ENCODE measurements at regions not wholly inside any gene's neighbourhood (a gene's known extent, or its start where the extent isn't known, plus 50 kb on each side); places are given as distances from the start of the nearest gene placed in this dataset.

- intact Hi-C loops (cut with DNase I) = no loop called here
- H3K27ac ChIP-seq = no peak overlapping the region
- WGBS, 2 donors = 76 to 87% methylated on average over 5 of the region's 5 CpGs
- no peaks in the 10 kb centered on the region for H3K4me1 ChIP-seq
- ATAC-seq (no peak), FAIRE-seq (no peak), DNase-seq (no peak)
- TF ChIP-seq CTCF (IDR thresholded peaks at IDR 0.05) = no peak
- H3K9me3 ChIP-seq = no peaks in the 10 kb centered on the region
- no peak overlapping the region for H3K4me3 ChIP-seq
- H3K36me3 ChIP-seq = no peaks in the 10 kb centered on the region
- no peaks in the 10 kb centered on the region for H3K27me3 ChIP-seq
Observed at GRCh38 chr2:223433461-223433860, 168.7 kb downstream of the SCG2 start.

- WGBS, 2 donors = 67 to 71% methylated on average over 4 of the region's 4 CpGs
- intact Hi-C loops (cut with DNase I) = no loop called here
Observed at GRCh38 chr2:223437788-223438187, 164.4 kb downstream of the SCG2 start.

GRCh38 chr2:223439184-223439583 lies 163.0 kb downstream of the SCG2 start:
- no peaks in the 10 kb centered on the region for H3K27me3 ChIP-seq
- DNase-seq (no peak), FAIRE-seq (no peak), ATAC-seq (no peak)
- 55 to 57% methylated on average over 1 of the region's 1 CpG for WGBS, 2 donors
- no peaks in the 10 kb centered on the region for H3K4me1 ChIP-seq
- no peak overlapping the region for H3K27ac ChIP-seq
- H3K36me3 ChIP-seq = no peaks in the 10 kb centered on the region
- no peak overlapping the region for H3K4me3 ChIP-seq
- intact Hi-C loops (cut with DNase I) = no loop called here
- no peak for TF ChIP-seq CTCF (IDR thresholded peaks at IDR 0.05)
- H3K9me3 ChIP-seq = no peaks in the 10 kb centered on the region

More at GRCh38 chr2:223437788-223438187, 164.4 kb downstream of the SCG2 start:
- DNase-seq (no peak), ATAC-seq (no peak), FAIRE-seq (no peak)
- H3K27ac ChIP-seq = no peak overlapping the region
- H3K36me3 ChIP-seq = no peaks in the 10 kb centered on the region
- no peaks in the 10 kb centered on the region for H3K27me3 ChIP-seq
- H3K4me3 ChIP-seq = no peak overlapping the region
- no peak for TF ChIP-seq CTCF (IDR thresholded peaks at IDR 0.05)
- no peaks in the 10 kb centered on the region for H3K9me3 ChIP-seq
- no peaks in the 10 kb centered on the region for H3K4me1 ChIP-seq

GRCh38 chr2:223439786-223440185 lies 162.4 kb downstream of the SCG2 start:
- TF ChIP-seq CTCF (IDR thresholded peaks at IDR 0.05) = no peak
- no peak overlapping the region for H3K4me3 ChIP-seq
- no peak overlapping the region for H3K27ac ChIP-seq
- ATAC-seq = no peak
- intact Hi-C loops (cut with DNase I) = no loop called here
- H3K27me3 ChIP-seq = no peaks in the 10 kb centered on the region
- H3K9me3 ChIP-seq = no peaks in the 10 kb centered on the region
- DNase-seq = no peak
- 32 to 57% methylated on average over 1 of the region's 1 CpG for WGBS, 2 donors
- no peaks in the 10 kb centered on the region for H3K4me1 ChIP-seq
- FAIRE-seq = no peak
- no peaks in the 10 kb centered on the region for H3K36me3 ChIP-seq

- FAIRE-seq (no peak), DNase-seq (no peak), ATAC-seq (no peak)
- Histone ChIP-seq H3K9me3 (no peaks in the 10 kb centered on the region), H3K27me3 (no peaks in the 10 kb centered on the region), H3K4me3 (no peak overlapping the region), H3K27ac (no peak overlapping the region), H3K36me3 (no peaks in the 10 kb centered on the region), H3K4me1 (no peaks in the 10 kb centered on the region)
- TF ChIP-seq CTCF (IDR thresholded peaks at IDR 0.05) = no peak
- 33 to 43% methylated on average over 2 of the region's 2 CpGs for WGBS, 2 donors
- intact Hi-C loops (cut with DNase I) = no loop called here
Observed at GRCh38 chr2:223442847-223443246, 159.3 kb downstream of the SCG2 start.
